ENCODE measurements at regions not wholly inside any gene's neighbourhood (a gene's known extent, or its start where the extent isn't known, plus 50 kb on each side); places are given as distances from the start of the nearest gene placed in this dataset.

GRCh38 chr5:81884871-81885270 lies 87.0 kb upstream of the ATG10 start:
- peaks cover 16% of the 10 kb centered on the region for H3K4me1 ChIP-seq
- in situ Hi-C loops (cut with MboI; ENCODE audit: low sequenced_read_pairs) = no loop called here
- peaks cover under 1% of the 10 kb centered on the region; the same call in 1 of the 2 replicates for H3K9me3 ChIP-seq
- no peaks in the 10 kb centered on the region for H3K27me3 ChIP-seq (ENCODE audit: low read depth)
- no peaks in the 10 kb centered on the region for H3K36me3 ChIP-seq (replicated peaks)
- no peak for DNase-seq (ENCODE audit: low spot score in 2 of 2)
- no peak overlapping the region for H3K4me3 ChIP-seq

GRCh38 chr5:81883371-81883770 lies 88.5 kb upstream of the ATG10 start:
- no peaks in the 10 kb centered on the region for H3K9me3 ChIP-seq
- no peak for DNase-seq (ENCODE audit: low spot score in 2 of 2)
- no peaks in the 10 kb centered on the region for H3K27me3 ChIP-seq (ENCODE audit: low read depth)
- H3K4me1 ChIP-seq = peaks cover 18% of the 10 kb centered on the region
- no peaks in the 10 kb centered on the region for H3K36me3 ChIP-seq (replicated peaks)
- in situ Hi-C loops (cut with MboI; ENCODE audit: low sequenced_read_pairs) = no loop called here
- H3K4me3 ChIP-seq = no peak overlapping the region

GRCh38 chr5:81881595-81881994 lies 90.2 kb upstream of the ATG10 start:
- Histone ChIP-seq H3K36me3 (replicated peaks) (no peaks in the 10 kb centered on the region), H3K4me3 (no peak overlapping the region), H3K9me3 (no peaks in the 10 kb centered on the region), H3K4me1 (peaks cover 18% of the 10 kb centered on the region), H3K27me3 (ENCODE audit: low read depth) (no peaks in the 10 kb centered on the region)
- in situ Hi-C loops (cut with MboI; ENCODE audit: low sequenced_read_pairs) = no loop called here
- peak; percentile 22 to 88 for DNase-seq (ENCODE audit: low spot score in 2 of 2)

- no peak overlapping the region for H3K4me3 ChIP-seq
- H3K36me3 ChIP-seq (replicated peaks) = no peaks in the 10 kb centered on the region
- H3K4me1 ChIP-seq = peaks cover 18% of the 10 kb centered on the region
- DNase-seq (ENCODE audit: low spot score in 2 of 2) = peak; percentile 40 to 78
- H3K9me3 ChIP-seq = no peaks in the 10 kb centered on the region
- in situ Hi-C loops (cut with MboI; ENCODE audit: low sequenced_read_pairs) = no loop called here
- H3K27me3 ChIP-seq (ENCODE audit: low read depth) = no peaks in the 10 kb centered on the region
Observed at GRCh38 chr5:81879936-81880335, 91.9 kb upstream of the ATG10 start.

GRCh38 chr5:81878333-81878732 lies 93.5 kb upstream of the ATG10 start:
- in situ Hi-C loops (cut with MboI; ENCODE audit: low sequenced_read_pairs) = no loop called here
- H3K36me3 ChIP-seq (replicated peaks) = no peaks in the 10 kb centered on the region
- peaks cover 18% of the 10 kb centered on the region for H3K4me1 ChIP-seq
- H3K9me3 ChIP-seq = no peaks in the 10 kb centered on the region
- H3K4me3 ChIP-seq = no peak overlapping the region
- no peaks in the 10 kb centered on the region for H3K27me3 ChIP-seq (ENCODE audit: low read depth)
- no peak for DNase-seq (ENCODE audit: low spot score in 2 of 2)

GRCh38 chr5:81866994-81867393 lies 104.8 kb upstream of the ATG10 start:
- no peaks in the 10 kb centered on the region for H3K27me3 ChIP-seq (ENCODE audit: low read depth)
- in situ Hi-C loops (cut with MboI; ENCODE audit: low sequenced_read_pairs) = loop anchor here (10.0 kb wide), 1 partner anchor 368 kb away; no protein-coding TSS in a partner anchor
- H3K4me1 ChIP-seq = no peaks in the 10 kb centered on the region
- H3K9me3 ChIP-seq = no peaks in the 10 kb centered on the region
- DNase-seq (ENCODE audit: low spot score in 2 of 2) = no peak
- no peaks in the 10 kb centered on the region for H3K36me3 ChIP-seq (replicated peaks)
- no peak overlapping the region for H3K4me3 ChIP-seq

GRCh38 chr5:81860778-81861177 lies 109.9 kb upstream of the SSBP2 start:
- Histone ChIP-seq H3K27me3 (ENCODE audit: low read depth) (no peaks in the 10 kb centered on the region), H3K4me3 (no peak overlapping the region)
- in situ Hi-C loops (cut with MboI; ENCODE audit: low sequenced_read_pairs) = loop anchor here (10.0 kb wide), 1 partner anchor 374 kb away; no protein-coding TSS in a partner anchor

GRCh38 chr5:81859624-81860023 lies 108.7 kb upstream of the SSBP2 start:
- H3K4me3 ChIP-seq = no peak overlapping the region
- H3K9me3 ChIP-seq = no peaks in the 10 kb centered on the region
- no peaks in the 10 kb centered on the region for H3K36me3 ChIP-seq (replicated peaks)
- in situ Hi-C loops (cut with MboI; ENCODE audit: low sequenced_read_pairs) = loop anchor here (10.0 kb wide), 1 partner anchor 375 kb away; no protein-coding TSS in a partner anchor
- DNase-seq (ENCODE audit: low spot score in 2 of 2) = no peak
- H3K27me3 ChIP-seq (ENCODE audit: low read depth) = no peaks in the 10 kb centered on the region
- H3K4me1 ChIP-seq = no peaks in the 10 kb centered on the region

More at GRCh38 chr5:81860778-81861177, 109.9 kb upstream of the SSBP2 start:
- Histone ChIP-seq H3K4me1 (no peaks in the 10 kb centered on the region), H3K9me3 (no peaks in the 10 kb centered on the region), H3K36me3 (replicated peaks) (no peaks in the 10 kb centered on the region)
- no peak for DNase-seq (ENCODE audit: low spot score in 2 of 2)

GRCh38 chr5:81856948-81857928 lies 106.3 kb upstream of the SSBP2 start:
- Histone ChIP-seq H3K36me3 (replicated peaks) (no peaks in the 10 kb centered on the region), H3K27me3 (ENCODE audit: low read depth) (no peaks in the 10 kb centered on the region), H3K4me1 (peaks cover 18% of the 10 kb centered on the region), H3K4me3 (no peak overlapping the region), H3K9me3 (no peaks in the 10 kb centered on the region)
- DNase-seq (ENCODE audit: low spot score in 2 of 2) = peak in 1 of 2 experiments; percentile 35
- in situ Hi-C loops (cut with MboI; ENCODE audit: low sequenced_read_pairs) = no loop called here

- H3K9me3 ChIP-seq = no peaks in the 10 kb centered on the region
- DNase-seq (ENCODE audit: low spot score in 2 of 2) = no peak
- in situ Hi-C loops (cut with MboI; ENCODE audit: low sequenced_read_pairs) = no loop called here
- H3K27me3 ChIP-seq (ENCODE audit: low read depth) = no peaks in the 10 kb centered on the region
- H3K4me1 ChIP-seq = peaks cover 26% of the 10 kb centered on the region
- no peak overlapping the region for H3K4me3 ChIP-seq
- no peaks in the 10 kb centered on the region for H3K36me3 ChIP-seq (replicated peaks)
Observed at GRCh38 chr5:81855591-81855990, 104.7 kb upstream of the SSBP2 start.

GRCh38 chr5:81854915-81855314 lies 104.0 kb upstream of the SSBP2 start:
- Histone ChIP-seq H3K9me3 (no peaks in the 10 kb centered on the region), H3K4me1 (peaks cover 32% of the 10 kb centered on the region), H3K36me3 (replicated peaks) (no peaks in the 10 kb centered on the region), H3K27me3 (ENCODE audit: low read depth) (no peaks in the 10 kb centered on the region), H3K4me3 (no peak overlapping the region)
- in situ Hi-C loops (cut with MboI; ENCODE audit: low sequenced_read_pairs) = loop anchor here (5.0 kb wide), 1 partner anchor 103 kb away; the partner anchor contains the start of gene SSBP2
- no peak for DNase-seq (ENCODE audit: low spot score in 2 of 2)

GRCh38 chr5:81854485-81854884 lies 103.6 kb upstream of the SSBP2 start:
- H3K4me1 ChIP-seq = peaks cover 36% of the 10 kb centered on the region
- in situ Hi-C loops (cut with MboI; ENCODE audit: low sequenced_read_pairs) = loop anchor here (5.0 kb wide), 1 partner anchor 102 kb away; the partner anchor contains the start of gene SSBP2
- no peaks in the 10 kb centered on the region for H3K9me3 ChIP-seq
- DNase-seq (ENCODE audit: low spot score in 2 of 2) = no peak
- H3K4me3 ChIP-seq = no peak overlapping the region
- no peaks in the 10 kb centered on the region for H3K27me3 ChIP-seq (ENCODE audit: low read depth)
- H3K36me3 ChIP-seq (replicated peaks) = no peaks in the 10 kb centered on the region

GRCh38 chr5:81853030-81853357 lies 102.1 kb upstream of the SSBP2 start:
- Histone ChIP-seq H3K9me3 (no peaks in the 10 kb centered on the region), H3K27me3 (ENCODE audit: low read depth) (no peaks in the 10 kb centered on the region), H3K4me1 (peaks cover 37% of the 10 kb centered on the region), H3K36me3 (replicated peaks) (no peaks in the 10 kb centered on the region), H3K4me3 (peak overlapping the region; percentile 30)
- DNase-seq (ENCODE audit: low spot score in 2 of 2) = no peak
- in situ Hi-C loops (cut with MboI; ENCODE audit: low sequenced_read_pairs) = loop anchor here (5.0 kb wide), 1 partner anchor 101 kb away; the partner anchor contains the start of gene SSBP2

Measured in HAP-1 (cell line).